H1 (cell line): ENCODE measurements at regions not wholly inside any gene's neighbourhood (a gene's known extent, or its start where the extent isn't known, plus 50 kb on each side); places are given as distances from the start of the nearest gene placed in this dataset.

Source experiments
- CTCF ChIA-PET: fragments of 300-600 bp; sonication (Branson Sonifier 250); formaldehyde crosslinking; loops from one replicate; lab custom pipeline; 2021; ENCODE audit not compliant: partially characterized antibody; lab: Charles Lee
- POLR2A ChIA-PET: fragments of 300-600 bp; sonication (Branson Sonifier 250); formaldehyde crosslinking; loops from one replicate; lab custom pipeline; 2021; ENCODE audit warnings: inconsistent platforms; ENCODE audit not compliant: partially characterized antibody; lab: Charles Lee
- DNase-seq, 2 experiments: peaks; one replicate each; pipeline versions ENCODE4 v3.0.0 to v3.0.0-alpha.2; 2010 to 2022; ENCODE audit warnings: low spot score in 2 of 2, low read depth in 1 of 2, mixed read lengths in 1 of 2
- FAIRE-seq: peaks from 2 replicates; lab custom pipeline; 2011; peaks lifted over from hg19 to GRCh38; lab: Jason Lieb, UNC
- H2AFZ ChIP-seq: 2 replicates; pipeline ENCODE4 v1.8.1; 2012; ENCODE audit warnings: low read length, inconsistent platforms
- H2AK5ac ChIP-seq: 2 replicates; pipeline ENCODE4 v1.6.1; 2013; ENCODE audit warnings: low read depth, low read length
- H2BK120ac ChIP-seq: replicated peaks from 2 replicates; pipeline ENCODE3; 2013; ENCODE audit warnings: low read depth, low read length, inconsistent platforms
- H2BK12ac ChIP-seq: 2 replicates; pipeline ENCODE4 v1.6.1; 2013; ENCODE audit warnings: low read depth, low read length
- H2BK15ac ChIP-seq: 2 replicates; pipeline ENCODE4 v1.6.1; 2013; ENCODE audit warnings: low read length
- H2BK20ac ChIP-seq: 2 replicates; pipeline ENCODE4 v1.6.1; 2013; ENCODE audit warnings: low read length
- H2BK5ac ChIP-seq: 2 replicates; pipeline ENCODE4 v1.6.1; 2013; ENCODE audit warnings: low read depth, low read length
- H3K14ac ChIP-seq: 2 replicates; pipeline ENCODE4 v1.6.1; 2013; ENCODE audit warnings: inconsistent platforms; ENCODE audit not compliant: insufficient read length
- H3K18ac ChIP-seq: 2 replicates; pipeline ENCODE4 v1.6.1; 2013; ENCODE audit warnings: low read length; ENCODE audit errors: extremely low read depth
- H3K23ac ChIP-seq: 2 replicates; pipeline ENCODE4 v1.6.1; 2013; ENCODE audit warnings: inconsistent platforms; ENCODE audit not compliant: insufficient read length
- H3K23me2 ChIP-seq: 2 replicates; pipeline ENCODE4 v1.6.1; 2013; ENCODE audit warnings: low read depth, low read length
- H3K27ac ChIP-seq: 2 replicates; pipeline ENCODE4 v1.6.1; 2011; ENCODE audit warnings: low read depth, low read length, inconsistent platforms
- H3K27me3 ChIP-seq, 4 experiments: replicated peaks in 1 of 4; 1 replicate in 1 of 4; 2 replicates in 3 of 4; pipeline versions ENCODE4 v1.6.1 to v1.8.1; 2011 to 2013; ENCODE audit warnings: low read length in 3 of 4, mild to moderate bottlenecking in 3 of 4, inconsistent platforms in 2 of 4, mixed read lengths in 2 of 4, moderate library complexity in 1 of 4; ENCODE audit not compliant: control insufficient read depth in 3 of 4, insufficient read depth in 3 of 4; ENCODE audit errors: extremely low read depth in 1 of 4
- H3K36me3 ChIP-seq, 4 experiments: 2 replicates each; pipeline versions ENCODE4 v1.6.1 to v1.8.1; 2011 to 2013; ENCODE audit warnings: mild to moderate bottlenecking in 4 of 4, low read length in 3 of 4, moderate library complexity in 2 of 4, control low read depth in 1 of 4, inconsistent platforms in 1 of 4; ENCODE audit not compliant: insufficient read depth in 4 of 4, control insufficient read depth in 2 of 4
- H3K4ac ChIP-seq: replicated peaks from 2 replicates; pipeline ENCODE3; 2013; ENCODE audit warnings: low read length, low read depth, mixed read lengths, inconsistent platforms; ENCODE audit not compliant: insufficient read length
- H3K4me1 ChIP-seq, 4 experiments: replicated peaks in 1 of 4; 1 replicate in 1 of 4; 2 replicates in 3 of 4; pipeline versions ENCODE4 v1.6.1 to v1.8.1; 2011 to 2013; ENCODE audit warnings: low read length in 3 of 4, inconsistent platforms in 2 of 4, mixed read lengths in 1 of 4; ENCODE audit not compliant: insufficient read depth in 4 of 4, control insufficient read depth in 3 of 4
- H3K4me2 ChIP-seq, 2 experiments: 2 replicates each; pipeline versions ENCODE4 v1.6.1 to v1.8.1; 2011 to 2013; ENCODE audit warnings: low read depth in 2 of 2, low read length in 2 of 2, control low read depth in 1 of 2, inconsistent platforms in 1 of 2, mild to moderate bottlenecking in 1 of 2; ENCODE audit not compliant: insufficient read depth in 1 of 2
- H3K4me3 ChIP-seq, 4 experiments: fragments of 200-600, 300-600 bp in 1 of 4; sonication (generic), shearing (Covaris generic), sonication (Bioruptor Twin) in 1 of 4; 2 replicates each; pipeline versions ENCODE4 v1.5.1 to v1.8.1; 2011 to 2016; ENCODE audit warnings: low read length in 4 of 4, low read depth in 3 of 4, control low read depth in 2 of 4, inconsistent platforms in 2 of 4, mild to moderate bottlenecking in 2 of 4, mixed read lengths in 1 of 4, moderate library complexity in 1 of 4; ENCODE audit not compliant: insufficient read depth in 2 of 4; ENCODE audit errors: extremely low read depth in 1 of 4
- H3K56ac ChIP-seq: replicated peaks from 2 replicates; pipeline ENCODE3; 2013; ENCODE audit warnings: low read depth, mild to moderate bottlenecking, mixed read lengths, low read length, inconsistent platforms; ENCODE audit not compliant: insufficient read length
- H3K79me1 ChIP-seq: 2 replicates; pipeline ENCODE4 v1.6.1; 2013; ENCODE audit warnings: low read depth, low read length, control low read depth
- H3K79me2 ChIP-seq, 2 experiments: 2 replicates each; pipeline versions ENCODE4 v1.6.1 to v1.8.1; 2012 to 2013; ENCODE audit warnings: low read length in 2 of 2, mild to moderate bottlenecking in 2 of 2, inconsistent platforms in 1 of 2; ENCODE audit not compliant: insufficient read depth in 2 of 2, control insufficient read depth in 1 of 2
- H3K9ac ChIP-seq, 4 experiments: replicated peaks in 1 of 4; 1 replicate in 1 of 4; 2 replicates in 3 of 4; pipeline versions ENCODE4 v1.6.1 to v1.8.1; 2011 to 2013; ENCODE audit warnings: low read depth in 3 of 4, low read length in 3 of 4, control low read depth in 2 of 4, mild to moderate bottlenecking in 2 of 4, moderate library complexity in 2 of 4, inconsistent platforms in 1 of 4; ENCODE audit errors: extremely low read depth in 1 of 4
- H3K9me3 ChIP-seq, 2 experiments: 2 replicates each; pipeline versions ENCODE4 v1.6.1 to v1.8.1; 2012 to 2013; ENCODE audit warnings: mild to moderate bottlenecking in 2 of 2, moderate library complexity in 2 of 2, control low read depth in 1 of 2, inconsistent platforms in 1 of 2, low read depth in 1 of 2, low read length in 1 of 2, mixed read lengths in 1 of 2; ENCODE audit not compliant: insufficient read depth in 2 of 2
- H4K20me1 ChIP-seq, 2 experiments: replicated peaks in 1 of 2; 2 replicates each; pipeline versions ENCODE3 to v1.8.1; 2011 to 2013; ENCODE audit warnings: inconsistent platforms in 2 of 2, low read length in 2 of 2, mild to moderate bottlenecking in 1 of 2; ENCODE audit not compliant: insufficient read depth in 2 of 2, control insufficient read depth in 1 of 2
- H4K5ac ChIP-seq: 2 replicates; pipeline ENCODE4 v1.6.1; 2013; ENCODE audit warnings: low read length, low read depth, mixed read lengths, inconsistent platforms; ENCODE audit not compliant: insufficient read length
- H4K8ac ChIP-seq: 2 replicates; pipeline ENCODE4 v1.8.0; 2013; ENCODE audit warnings: mild to moderate bottlenecking, moderate library complexity, low read length, inconsistent platforms; ENCODE audit not compliant: insufficient read depth; ENCODE audit errors: extremely low read depth
- H4K91ac ChIP-seq: replicated peaks from 2 replicates; pipeline ENCODE3; 2013; ENCODE audit warnings: low read length, mixed read lengths, inconsistent platforms; ENCODE audit not compliant: insufficient read length
- CBX8 ChIP-seq: fragments of 300-800, 300-1000 bp; sonication (generic); IDR thresholded peaks from 2 replicates; pipeline ENCODE4 v1.7.1; 2016; ENCODE audit warnings: low read depth, low read length, borderline replicate concordance
- CHD2 ChIP-seq: IDR thresholded peaks from 2 replicates; pipeline ENCODE4 v1.6.1; 2012; ENCODE audit warnings: low read length, improper control_type of control experiment
- CTBP2 ChIP-seq: IDR thresholded peaks from 2 replicates; pipeline ENCODE4 v1.7.0; 2011; ENCODE audit warnings: borderline replicate concordance, mild to moderate bottlenecking, moderate library complexity, mixed read lengths, low read length; ENCODE audit not compliant: insufficient read depth, insufficient read length
- GTF2F1 ChIP-seq: IDR thresholded peaks from 2 replicates; pipeline ENCODE4 v1.6.1; 2012; ENCODE audit warnings: low read depth, low read length, improper control_type of control experiment, borderline replicate concordance
- KDM1A ChIP-seq: fragments of 200-600, 300-600 bp; sonication (generic); IDR thresholded peaks from 2 replicates; pipeline ENCODE4 v1.7.1; 2016; ENCODE audit warnings: mild to moderate bottlenecking, low read length, borderline replicate concordance
- NANOG ChIP-seq: IDR thresholded peaks from 2 replicates; pipeline ENCODE4 v1.6.1; 2011; ENCODE audit warnings: low read length, low read depth, mild to moderate bottlenecking, inconsistent platforms; ENCODE audit not compliant: insufficient read depth, poor library complexity, severe bottlenecking
- PHF8 ChIP-seq: fragments of 200-600 bp; sonication (generic); conservative IDR thresholded peaks from 2 replicates; pipeline ENCODE4 v1.7.1; 2012; ENCODE audit warnings: low read depth, mild to moderate bottlenecking, inconsistent platforms, low read length, moderate library complexity
- RBBP5 ChIP-seq: IDR thresholded peaks from 2 replicates; pipeline ENCODE4 v1.7.1; 2012; ENCODE audit warnings: low read depth, mild to moderate bottlenecking, inconsistent platforms, low read length, moderate library complexity, borderline replicate concordance
- SIX5 ChIP-seq: IDR thresholded peaks from 2 replicates; pipeline ENCODE4 v1.6.1; 2011; ENCODE audit warnings: mild to moderate bottlenecking, low read depth, low read length
- TAF1 ChIP-seq: IDR thresholded peaks from 2 replicates; pipeline ENCODE4 v1.6.1; 2011; ENCODE audit warnings: mild to moderate bottlenecking, low read depth, low read length
- TCF12 ChIP-seq: IDR thresholded peaks from 2 replicates; pipeline ENCODE4 v1.6.1; 2011; ENCODE audit warnings: low read depth, mild to moderate bottlenecking, low read length
- ZNF274 ChIP-seq: IDR thresholded peaks from 2 replicates; pipeline ENCODE4 v1.7.0; 2012; ENCODE audit warnings: low read length, borderline replicate concordance; ENCODE audit errors: extremely low read depth
- WGBS, 2 experiments: shearing (Covaris generic) in 1 of 2; methylation state at CpG; one replicate each; pipeline versions ENCODE4 v1.1.6 to v1.1.7; 2013 to 2015; ENCODE audit warnings: low lambda C conversion rate in 2 of 2, mixed read lengths in 2 of 2, inconsistent platforms in 1 of 2, low coverage in 1 of 2, missing lambda C conversion rate in 1 of 2; ENCODE audit not compliant: insufficient replicate concordance in 2 of 2, insufficient coverage in 1 of 2, insufficient read length in 1 of 2; ENCODE audit errors: extremely low coverage in 1 of 2, missing lambda C conversion rate in 1 of 2; 5-methylcytosine and 5-hydroxymethylcytosine counted together

GRCh38 chr4:19844446-19844845 is 407.3 kb upstream of the SLIT2 start:
- Histone ChIP-seq H3K9ac (no peak overlapping the region), H3K4me2 (no peak overlapping the region), H3K27ac (no peak overlapping the region), H3K56ac (no peak overlapping the region), H3K79me1 (no peaks in the 10 kb centered on the region), H3K14ac (no peak overlapping the region), H4K5ac (no peak overlapping the region), H2BK20ac (no peak overlapping the region), H3K36me3 (no peaks in the 10 kb centered on the region), H3K4me1 (no peaks in the 10 kb centered on the region), H3K18ac (no peak overlapping the region), H4K8ac (no peak overlapping the region), H2BK12ac (no peak overlapping the region), H2AFZ (no peak overlapping the region), H2BK15ac (no peak overlapping the region), H3K79me2 (no peaks in the 10 kb centered on the region), H3K23me2 (no peaks in the 10 kb centered on the region), H2BK120ac (no peak overlapping the region), H3K23ac (no peak overlapping the region), H3K27me3 (no peaks in the 10 kb centered on the region), H4K20me1 (no peaks in the 10 kb centered on the region), H2AK5ac (no peak overlapping the region), H3K4me3 (no peak overlapping the region), H4K91ac (no peak overlapping the region), H2BK5ac (no peak overlapping the region), H3K9me3 (no peaks in the 10 kb centered on the region), H3K4ac (no peak overlapping the region)
- DNase-seq, result no peak
- ChIA-PET POLR2A (no interaction called here), CTCF (no interaction called here)
- FAIRE-seq, result no peak
- 78% methylated on average over 2 of the region's 2 CpGs; no CpG with 5 or more reads in 1 of the 2 experiments for WGBS, 2 experiments
- TF ChIP-seq CTBP2, result no peak
- no peak for TF ChIP-seq TAF1
- TF ChIP-seq SIX5, result no peak
- no peak for TF ChIP-seq CBX8
- no peak for TF ChIP-seq NANOG
- TF ChIP-seq KDM1A, result no peak
- TF ChIP-seq PHF8, result no peak
- TF ChIP-seq CHD2, result no peak
- no peak for TF ChIP-seq RBBP5
- no peak for TF ChIP-seq ZNF274
- no peak for TF ChIP-seq GTF2F1
- no peak for TF ChIP-seq TCF12
